Hepatocyte (in vitro differentiated cells): ENCODE measurements at regions not wholly inside any gene's neighbourhood (a gene's known extent, or its start where the extent isn't known, plus 50 kb on each side); places are given as distances from the start of the nearest gene placed in this dataset.

ENCODE experiments used
- EZH2phosphoT487 ChIP-seq: fragments of 200-600 bp; sonication (generic); IDR thresholded peaks from one replicate; pipeline ENCODE4 v1.6.1; 2018; ENCODE audit warnings: antibody characterized with exemption, mild to moderate bottlenecking, low read depth, moderate library complexity; ENCODE audit not compliant: unreplicated experiment, severe bottlenecking
- TF ChIP-seq, protein P1 (sequence below): fragments of 200-600 bp; sonication (generic); IDR thresholded peaks from 2 replicates; pipeline ENCODE4 v1.5.1; 2016; ENCODE audit warnings: antibody characterized with exemption, mild to moderate bottlenecking; ENCODE audit not compliant: poor library complexity

DNA sequence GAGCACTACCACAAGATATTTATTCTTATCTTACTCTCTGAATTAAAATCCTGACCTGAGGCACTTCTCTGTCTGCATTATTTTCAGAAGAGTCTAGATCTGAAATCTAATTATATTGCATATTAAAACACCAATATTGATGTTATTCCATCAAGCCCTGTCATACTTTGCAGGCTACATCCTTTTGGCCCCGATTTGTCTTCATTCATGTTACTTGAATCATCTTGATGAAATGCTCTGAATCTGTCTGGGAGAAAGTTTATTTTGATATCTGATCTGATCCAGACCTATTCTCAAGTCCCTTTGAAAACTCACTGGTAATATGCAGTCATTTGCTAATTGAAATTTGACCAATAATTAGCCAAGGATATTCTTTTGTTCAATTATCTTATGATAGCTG lies 79.9 kb downstream of the BBS10 start:
- TF ChIP-seq, protein P1, sequence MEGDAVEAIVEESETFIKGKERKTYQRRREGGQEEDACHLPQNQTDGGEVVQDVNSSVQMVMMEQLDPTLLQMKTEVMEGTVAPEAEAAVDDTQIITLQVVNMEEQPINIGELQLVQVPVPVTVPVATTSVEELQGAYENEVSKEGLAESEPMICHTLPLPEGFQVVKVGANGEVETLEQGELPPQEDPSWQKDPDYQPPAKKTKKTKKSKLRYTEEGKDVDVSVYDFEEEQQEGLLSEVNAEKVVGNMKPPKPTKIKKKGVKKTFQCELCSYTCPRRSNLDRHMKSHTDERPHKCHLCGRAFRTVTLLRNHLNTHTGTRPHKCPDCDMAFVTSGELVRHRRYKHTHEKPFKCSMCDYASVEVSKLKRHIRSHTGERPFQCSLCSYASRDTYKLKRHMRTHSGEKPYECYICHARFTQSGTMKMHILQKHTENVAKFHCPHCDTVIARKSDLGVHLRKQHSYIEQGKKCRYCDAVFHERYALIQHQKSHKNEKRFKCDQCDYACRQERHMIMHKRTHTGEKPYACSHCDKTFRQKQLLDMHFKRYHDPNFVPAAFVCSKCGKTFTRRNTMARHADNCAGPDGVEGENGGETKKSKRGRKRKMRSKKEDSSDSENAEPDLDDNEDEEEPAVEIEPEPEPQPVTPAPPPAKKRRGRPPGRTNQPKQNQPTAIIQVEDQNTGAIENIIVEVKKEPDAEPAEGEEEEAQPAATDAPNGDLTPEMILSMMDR, result no peak
- TF ChIP-seq EZH2phosphoT487, result no peak
